NCI-H774 (cell line): ENCODE measurements at regions not wholly inside any gene's neighbourhood (a gene's known extent, or its start where the extent isn't known, plus 50 kb on each side); places are given as distances from the start of the nearest gene placed in this dataset.

Experiments used
- DNase-seq: peaks from one replicate; lab custom pipeline; 2025; lab: John Stamatoyannopoulos, UW

- no peak for DNase-seq
Measured at GRCh38 chr3:147015334-147015733, 391.0 kb downstream of the ZIC4 start.

DNA sequence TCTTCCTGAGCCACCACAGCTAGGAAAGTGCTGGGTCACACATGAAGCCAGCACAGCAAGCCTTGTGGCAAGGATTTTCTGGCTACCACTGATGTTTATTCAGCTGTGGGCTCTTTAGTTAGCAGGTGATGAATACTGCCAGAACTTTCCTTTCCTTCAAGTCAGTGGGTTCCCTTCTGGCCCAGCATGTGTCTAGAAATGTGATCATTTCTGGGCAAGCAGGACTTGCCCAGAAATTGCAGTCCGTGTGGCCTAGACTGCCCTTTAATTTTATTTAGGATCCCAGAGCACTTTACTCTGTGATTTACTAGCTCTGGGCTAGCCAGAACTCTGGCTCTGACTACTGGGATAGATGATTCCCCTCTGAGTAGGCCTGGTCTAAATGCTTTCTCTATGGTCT is 397.5 kb downstream of the ZIC4 start:
- DNase-seq: no peak

GRCh38 chr3:147008458-147008857 is 397.9 kb downstream of the ZIC4 start:
- DNase-seq: no peak

GRCh38 chr3:147007736-147008245 is 398.6 kb downstream of the ZIC4 start:
- DNase-seq: no peak

- DNase-seq: no peak
Measured at GRCh38 chr3:147002721-147003120, 397.6 kb upstream of the PLSCR5 start.

DNA sequence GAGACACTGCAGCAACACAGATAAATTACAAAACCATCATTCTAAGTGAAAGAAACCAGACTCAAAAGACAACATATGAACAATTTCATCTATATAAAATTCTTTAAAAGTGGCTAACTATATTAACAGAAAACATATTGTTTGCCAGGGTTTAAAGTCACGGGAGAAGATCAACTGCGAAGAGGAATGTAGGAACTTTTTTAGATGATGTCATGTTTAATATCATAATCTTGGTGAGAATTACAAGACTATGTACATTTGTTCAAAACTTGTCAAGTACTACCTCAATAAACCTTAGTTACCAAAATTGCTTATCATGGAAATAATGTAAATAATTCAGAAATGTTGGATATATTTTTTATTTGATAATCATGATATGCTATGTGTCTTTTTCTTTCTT is 395.1 kb upstream of the PLSCR5 start:
- DNase-seq: no peak

- DNase-seq: no peak
Measured at GRCh38 chr3:146991907-146992306, 386.8 kb upstream of the PLSCR5 start.

- DNase-seq: no peak
Measured at GRCh38 chr3:146975476-146975875, 370.3 kb upstream of the PLSCR5 start.

DNA sequence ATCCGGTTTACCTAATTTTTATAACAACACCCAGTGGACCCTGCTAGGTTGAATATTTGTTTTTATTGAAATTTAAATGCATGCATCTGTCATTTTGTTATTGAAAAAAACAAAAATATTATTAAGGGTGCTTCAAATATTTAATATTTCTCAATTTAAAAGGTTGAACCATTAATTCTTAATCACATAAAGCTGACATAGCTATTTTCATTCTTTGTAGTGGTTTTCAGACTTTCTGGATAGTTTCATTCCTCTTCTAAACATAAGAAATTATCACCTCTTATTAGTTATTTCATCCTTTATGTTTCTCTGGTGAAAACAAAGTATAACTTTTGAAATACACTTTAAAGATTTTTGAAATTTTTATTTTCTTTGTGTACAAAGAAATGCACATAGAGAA is 369.9 kb upstream of the PLSCR5 start:
- no peak for DNase-seq

DNA sequence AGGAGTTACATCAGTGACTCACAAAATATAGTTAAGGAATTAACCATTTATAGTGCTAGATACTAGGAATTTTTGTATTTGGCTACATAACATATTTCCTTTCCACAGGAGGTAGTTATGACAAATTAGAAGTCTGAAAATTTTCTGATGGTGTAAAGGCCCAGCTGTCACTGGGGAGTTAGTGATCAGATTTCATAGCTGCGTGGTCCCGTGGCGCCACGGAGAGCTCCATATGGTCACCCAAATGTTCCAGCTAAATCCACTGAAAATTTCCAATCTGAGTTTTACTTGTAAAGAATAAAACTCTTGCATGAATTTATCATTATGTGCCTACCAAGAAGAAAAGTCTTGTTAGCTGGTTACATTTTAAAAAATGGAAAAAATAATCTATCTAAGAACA is 368.9 kb upstream of the PLSCR5 start:
- DNase-seq: no peak

DNA sequence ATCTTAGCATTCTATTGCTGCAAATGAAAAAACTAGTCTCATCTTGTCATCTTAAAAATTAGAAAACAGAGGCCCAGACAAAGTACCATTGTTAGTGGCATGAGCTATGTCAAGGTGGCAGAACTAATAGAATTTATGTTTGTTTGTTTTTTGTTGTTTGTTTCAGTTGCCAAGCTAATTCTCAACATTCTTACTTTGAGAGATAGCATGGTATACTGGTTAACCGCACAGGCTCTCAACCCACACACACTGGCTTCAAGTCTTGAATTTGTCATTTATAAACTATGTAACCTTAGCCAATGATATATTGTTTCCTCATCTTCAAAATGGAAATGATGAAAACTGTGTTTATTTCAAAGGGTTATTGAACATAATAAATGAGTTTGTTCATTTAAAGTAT is 367.6 kb upstream of the PLSCR5 start:
- DNase-seq: no peak

DNA sequence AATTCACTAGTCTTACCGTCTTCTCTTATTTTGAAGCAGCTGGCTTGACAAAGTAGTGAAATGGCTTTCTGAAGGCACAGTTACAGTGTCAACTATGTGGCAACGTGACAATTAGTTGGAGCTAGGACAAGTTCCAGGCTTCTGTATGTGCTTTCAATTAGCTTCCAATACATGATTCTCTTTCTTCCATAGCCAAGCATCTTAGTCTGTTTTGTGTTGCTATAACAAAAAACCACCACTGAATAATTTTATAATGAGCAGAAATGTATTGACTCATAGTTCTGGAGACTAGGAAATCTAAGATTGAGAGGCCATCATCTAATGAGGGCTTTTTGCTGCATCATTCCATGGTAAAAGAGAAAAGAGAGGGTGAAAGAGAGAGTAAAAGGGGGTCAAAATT is 365.1 kb upstream of the PLSCR5 start:
- DNase-seq: no peak

DNA sequence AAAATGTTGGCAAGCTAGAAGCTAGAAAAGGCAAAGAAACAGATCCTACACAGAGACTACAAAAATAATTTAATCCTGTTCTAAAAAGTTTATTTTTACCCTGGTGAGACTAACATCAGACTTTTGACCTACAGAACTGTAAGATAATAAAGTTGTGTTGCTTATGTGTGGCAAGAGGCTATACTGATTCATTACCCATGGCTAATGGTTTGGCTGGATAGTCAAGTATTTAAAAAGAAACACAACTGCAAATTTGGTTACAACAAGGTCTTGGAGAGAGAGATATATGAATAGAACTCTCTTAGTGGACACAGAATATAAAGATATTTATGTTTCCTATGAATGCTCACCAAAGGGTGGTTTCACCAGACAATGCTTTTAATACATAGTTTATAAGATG is 364.2 kb upstream of the PLSCR5 start:
- no peak for DNase-seq

DNA sequence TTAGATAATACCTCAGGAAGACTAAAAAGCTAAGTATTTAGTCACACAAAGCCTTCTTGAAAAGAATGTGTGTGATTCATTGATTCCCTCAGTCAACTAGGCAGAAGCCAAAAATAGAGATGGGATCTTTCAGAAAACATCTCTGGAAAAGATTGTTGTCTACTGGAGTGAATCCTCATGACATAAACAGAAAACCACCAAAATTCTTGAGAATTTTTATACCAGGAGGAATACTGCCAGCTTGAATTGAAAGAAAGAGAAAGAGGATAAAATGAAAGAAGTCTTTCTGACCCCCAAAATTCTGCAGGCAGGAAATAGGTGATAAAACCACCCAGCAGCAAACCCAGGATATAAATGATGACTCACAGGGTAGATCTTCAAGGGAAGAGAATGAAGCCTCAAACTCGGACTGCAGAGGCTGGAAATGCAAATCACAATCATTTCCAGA is 363.1 kb upstream of the PLSCR5 start:
- DNase-seq: no peak

DNA sequence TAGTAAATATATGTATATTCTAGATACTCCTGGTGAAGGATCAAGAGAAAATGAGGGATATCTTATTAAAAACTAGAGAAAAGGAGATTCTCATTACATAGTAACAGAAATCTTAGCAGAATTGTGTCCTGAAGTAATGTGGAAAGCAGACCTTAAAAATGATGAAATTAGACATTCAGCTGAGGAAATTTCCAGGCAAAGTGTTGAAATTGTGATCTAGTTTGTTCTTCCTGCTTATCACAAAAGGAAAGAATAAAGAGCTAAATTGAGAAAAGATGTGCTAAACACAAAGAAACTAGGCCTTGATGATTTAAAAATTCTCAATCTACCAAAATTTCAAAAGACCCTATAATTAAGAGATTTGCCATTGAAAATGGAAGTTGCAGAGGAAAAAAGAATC is 362.6 kb upstream of the PLSCR5 start:
- DNase-seq: no peak

- DNase-seq: no peak
Measured at GRCh38 chr3:146966124-146966523, 361.0 kb upstream of the PLSCR5 start.

DNA sequence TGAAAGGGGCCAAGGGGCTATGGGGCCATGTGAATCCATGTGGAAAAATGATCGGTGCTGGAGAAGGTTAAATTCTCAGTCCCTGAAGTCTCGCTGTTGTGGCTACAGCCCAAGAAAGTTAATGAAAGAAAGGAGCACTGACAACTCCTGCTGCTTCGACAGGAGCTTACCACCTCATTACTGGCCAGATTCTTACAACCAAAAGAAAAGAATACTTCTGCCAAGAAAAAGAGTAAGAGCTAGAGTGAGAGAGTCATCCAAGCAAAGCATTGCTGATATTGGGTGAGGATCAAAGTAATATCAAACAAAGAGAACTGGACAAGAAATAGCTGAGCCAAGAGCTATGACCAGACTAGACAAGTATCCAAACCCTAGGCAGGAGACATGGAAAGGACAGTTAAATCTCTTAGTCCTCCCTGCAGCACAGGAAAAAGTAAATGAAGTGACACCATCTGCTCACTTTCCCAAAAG is 348.4 kb upstream of the PLSCR5 start:
- no peak for DNase-seq

GRCh38 chr3:146948985-146949384 is 343.8 kb upstream of the PLSCR5 start:
- no peak for DNase-seq

DNA sequence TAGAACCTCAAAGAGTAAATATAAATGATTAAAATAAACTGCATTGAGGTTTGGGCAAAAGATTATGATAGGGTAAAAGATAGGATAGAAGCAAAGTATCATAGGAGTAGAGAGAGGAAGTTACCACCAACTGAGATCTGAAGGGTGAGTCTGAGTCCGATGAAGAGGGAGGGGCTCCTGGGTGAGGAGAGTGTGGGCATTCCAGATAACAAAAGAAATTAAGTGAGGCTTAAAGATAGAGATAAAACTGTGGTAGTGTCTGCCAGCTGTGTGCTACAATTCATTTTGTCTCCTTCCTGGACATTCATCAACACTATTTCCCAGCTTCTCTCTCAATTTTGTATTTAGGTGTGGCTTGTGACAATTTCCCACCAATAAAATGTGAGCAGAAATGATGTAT is 343.0 kb upstream of the PLSCR5 start:
- no peak for DNase-seq

GRCh38 chr3:146929696-146930095 is 324.6 kb upstream of the PLSCR5 start:
- no peak for DNase-seq

- no peak for DNase-seq
Measured at GRCh38 chr3:146928421-146929059, 323.4 kb upstream of the PLSCR5 start.

GRCh38 chr3:146921693-146922092 is 316.5 kb upstream of the PLSCR5 start:
- DNase-seq: no peak

DNA sequence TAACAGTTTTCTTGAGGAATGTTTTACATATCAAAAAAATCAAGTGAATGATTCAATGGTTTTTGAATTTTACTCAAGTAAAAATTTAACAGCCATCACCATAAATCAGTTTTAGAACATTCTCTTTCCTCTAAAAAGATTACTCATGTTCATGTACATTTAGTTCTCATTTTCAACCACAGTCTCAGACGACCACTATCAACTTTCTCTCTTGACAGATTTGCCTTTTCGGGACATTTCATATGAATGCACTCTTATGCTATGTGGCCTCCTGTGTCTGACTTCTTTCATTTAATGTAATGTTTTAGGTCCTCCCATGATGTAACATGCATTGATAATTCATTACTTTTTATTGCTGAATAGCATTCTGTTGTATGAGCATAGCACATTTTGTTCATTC is 309.3 kb upstream of the PLSCR5 start:
- DNase-seq: no peak
